IPS-NIHi7 (cell line): ENCODE measurements at regions not wholly inside any gene's neighbourhood (a gene's known extent, or its start where the extent isn't known, plus 50 kb on each side); places are given as distances from the start of the nearest gene placed in this dataset.
"Not testable (repeated sequence)": the region's sequence is repeated elsewhere in the genome, so short reads cannot be mapped to it uniquely, and the experiment has no call there.

ENCODE experiments used
- DNase-seq: peaks from one replicate; pipeline ENCODE4 v3.0.0; 2012; ENCODE audit warnings: mixed read lengths; ENCODE audit errors: extremely low spot score

DNA sequence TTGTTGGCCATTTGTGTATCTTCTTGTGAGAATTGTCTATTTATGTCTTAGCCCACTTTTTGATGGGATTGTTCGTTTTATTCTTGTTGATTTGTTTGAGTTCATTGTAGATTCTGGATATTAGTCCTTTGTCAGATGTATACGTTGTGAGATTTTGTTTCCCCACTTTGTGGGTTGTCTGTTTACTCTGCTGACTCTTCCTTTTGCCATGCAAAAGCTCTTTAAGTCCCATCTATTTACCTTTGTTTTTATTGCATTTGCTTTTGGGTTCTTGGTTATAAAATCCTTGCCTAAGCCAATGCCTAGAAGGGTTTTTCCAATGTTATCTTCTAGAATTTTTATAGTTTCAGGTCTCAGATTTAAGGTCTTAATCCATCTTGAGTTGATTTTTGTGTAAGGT, 193.1 kb upstream of the STAC start:
- not testable (repeated sequence) for DNase-seq

DNA sequence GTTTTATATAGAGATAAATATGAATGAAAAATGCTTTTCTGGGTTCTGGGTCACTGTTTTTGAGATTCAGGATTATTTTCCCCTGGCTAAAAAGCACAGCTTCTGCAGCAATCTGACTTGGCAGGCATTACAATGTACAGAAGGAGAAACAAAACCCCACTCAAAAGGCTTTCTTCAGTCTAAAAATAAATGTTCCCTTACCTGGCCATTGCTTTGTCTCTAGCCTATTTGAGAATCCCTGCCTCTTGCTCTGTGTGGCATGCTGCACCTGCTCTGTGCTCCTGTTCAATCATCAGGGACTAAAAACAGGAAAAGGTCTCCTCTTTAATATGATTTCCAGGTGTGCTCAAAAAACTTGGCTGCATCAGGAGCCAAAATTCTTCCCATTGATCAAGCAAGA, 187.4 kb upstream of the STAC start:
- no peak for DNase-seq

DNA sequence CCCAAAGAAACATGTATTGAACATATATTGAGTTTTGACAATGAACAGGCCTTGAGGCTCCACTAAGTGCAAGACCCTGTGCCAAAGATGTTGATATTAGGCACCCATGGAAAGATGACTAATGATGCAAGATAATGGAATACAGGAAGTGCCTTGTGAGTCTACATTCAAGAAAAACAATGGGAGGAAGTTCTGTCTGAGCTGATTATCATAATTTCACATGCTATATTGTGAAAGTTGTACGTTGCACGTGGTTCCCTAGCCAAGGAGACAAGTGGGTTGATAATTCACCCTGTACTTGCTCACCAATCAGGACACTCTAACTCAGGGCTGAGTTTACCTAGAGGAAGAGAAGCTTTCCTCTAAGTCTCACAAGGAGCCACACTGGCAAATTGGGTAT, 186.9 kb upstream of the STAC start:
- no peak for DNase-seq

DNA sequence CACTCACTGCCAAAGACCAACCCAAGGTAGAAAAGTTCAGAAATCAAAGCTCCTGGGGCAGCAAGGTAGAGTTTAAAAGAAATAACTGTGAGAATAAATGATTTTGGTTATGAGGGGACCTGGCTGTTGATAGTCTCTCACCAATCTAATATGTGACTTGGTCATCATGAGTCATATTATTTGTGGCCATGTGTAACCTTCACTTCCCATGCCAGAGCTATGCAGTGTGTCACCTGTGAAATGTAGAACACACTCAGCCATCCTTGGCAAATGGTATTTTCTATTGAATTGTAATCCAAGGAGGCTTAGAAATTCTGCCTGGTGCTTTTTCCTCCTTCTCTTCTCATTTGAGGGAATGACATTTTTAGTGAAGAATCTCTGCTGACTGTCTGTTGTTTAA, 184.2 kb upstream of the STAC start:
- no peak for DNase-seq

DNA sequence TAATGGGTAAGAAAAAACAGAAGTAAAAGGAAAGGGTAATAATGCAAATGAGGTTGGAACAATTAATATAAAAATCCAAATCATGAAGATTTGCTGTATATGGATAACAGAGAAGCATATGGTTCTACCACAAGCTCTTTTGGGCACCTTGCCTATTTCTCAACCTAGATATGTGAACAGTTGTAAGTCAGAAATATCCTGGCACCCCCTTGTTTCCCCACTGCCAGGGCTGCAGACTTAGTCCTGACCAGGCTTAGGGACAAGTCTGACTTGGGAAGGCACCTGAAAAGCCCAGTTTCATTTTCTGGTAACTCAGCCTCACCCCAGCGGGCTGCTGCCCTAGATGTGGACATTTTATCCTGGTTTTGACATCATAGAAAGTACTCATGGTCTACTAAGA, 183.2 kb upstream of the STAC start:
- DNase-seq = no peak

DNA sequence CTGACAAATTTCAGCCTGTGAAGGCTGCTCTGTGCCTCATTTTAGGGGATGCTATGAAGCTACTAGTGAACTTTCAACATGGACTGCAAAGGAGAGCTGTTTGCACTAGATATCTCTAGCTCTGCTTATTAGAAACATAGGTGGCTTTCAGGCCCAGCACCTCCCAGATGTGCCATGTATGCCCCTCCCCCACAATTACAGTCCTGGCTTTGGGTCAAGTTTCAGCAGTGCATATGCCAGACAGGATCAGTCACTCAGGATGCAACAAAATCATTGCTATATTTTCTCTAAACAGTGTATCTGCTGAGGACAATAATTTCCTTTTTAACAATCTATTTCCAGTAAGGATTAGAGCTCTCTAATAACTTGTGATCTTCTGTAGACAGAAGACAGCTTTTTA, 178.8 kb upstream of the STAC start:
- DNase-seq = peak; percentile 15

DNA sequence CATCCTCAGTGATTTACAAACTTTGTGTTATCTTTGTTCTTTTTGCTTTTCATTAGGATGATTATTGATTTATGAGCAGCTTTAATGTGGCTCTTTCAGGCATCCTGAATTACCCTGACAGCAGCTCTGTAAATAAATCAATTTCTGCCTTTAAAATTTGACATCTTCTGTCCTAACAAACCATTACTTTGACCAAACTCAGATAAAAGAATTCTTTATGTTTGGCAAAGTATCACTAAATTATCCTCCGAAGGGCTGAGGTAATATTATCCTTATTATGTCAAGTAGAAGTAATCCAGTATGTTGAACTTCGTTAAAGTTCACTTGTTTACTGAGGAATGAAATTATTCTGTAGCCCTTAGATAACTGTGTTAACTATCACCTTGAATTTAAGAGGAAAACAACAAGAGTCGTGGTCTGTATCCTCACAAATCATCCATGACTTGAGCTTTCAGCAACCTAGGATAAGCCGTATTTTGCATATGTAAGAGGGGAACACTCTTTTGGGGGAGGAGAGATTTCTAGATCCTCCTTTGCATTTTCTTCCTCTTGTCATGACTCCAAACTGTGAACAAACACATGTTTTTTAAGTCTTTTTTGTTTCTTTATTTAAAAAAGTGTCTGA, 173.2 kb upstream of the STAC start:
- DNase-seq = no peak

DNA sequence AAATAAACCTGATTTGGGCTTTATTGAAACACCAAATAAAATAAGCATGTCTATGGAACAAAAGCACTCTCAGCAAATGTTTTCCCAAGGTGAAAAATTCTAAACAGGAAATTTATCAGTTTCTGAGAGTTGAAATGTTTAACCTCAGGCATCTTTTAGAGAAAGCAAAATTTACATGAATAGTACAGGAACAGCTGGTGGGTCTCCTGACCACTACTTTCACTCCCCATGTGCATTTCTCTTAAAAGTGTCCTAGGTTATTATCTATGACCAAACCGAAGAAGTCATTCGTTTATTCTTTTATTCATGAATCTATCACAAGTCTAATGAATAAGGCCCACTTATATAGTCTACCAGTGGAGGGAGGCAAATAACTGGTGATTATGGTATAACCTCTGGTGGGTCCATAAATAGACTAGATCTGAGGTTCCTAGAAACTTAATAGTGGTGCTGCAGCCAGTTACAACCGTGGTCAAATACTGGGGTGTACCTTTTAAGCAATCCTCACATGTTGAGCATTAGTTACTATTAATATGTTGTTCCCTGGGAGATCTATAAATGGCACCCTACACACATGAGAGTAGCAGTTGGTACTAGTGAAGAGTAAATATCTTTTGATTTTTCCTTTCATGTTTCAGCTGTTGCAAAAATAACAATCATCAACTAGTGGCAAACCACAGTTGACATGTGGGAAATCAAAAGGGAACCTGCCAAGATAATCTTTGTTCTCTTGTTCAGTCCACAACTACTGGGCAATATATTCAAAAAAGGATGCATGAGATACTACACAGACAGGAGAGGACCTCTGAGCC, 169.3 kb upstream of the STAC start:
- no peak for DNase-seq

DNA sequence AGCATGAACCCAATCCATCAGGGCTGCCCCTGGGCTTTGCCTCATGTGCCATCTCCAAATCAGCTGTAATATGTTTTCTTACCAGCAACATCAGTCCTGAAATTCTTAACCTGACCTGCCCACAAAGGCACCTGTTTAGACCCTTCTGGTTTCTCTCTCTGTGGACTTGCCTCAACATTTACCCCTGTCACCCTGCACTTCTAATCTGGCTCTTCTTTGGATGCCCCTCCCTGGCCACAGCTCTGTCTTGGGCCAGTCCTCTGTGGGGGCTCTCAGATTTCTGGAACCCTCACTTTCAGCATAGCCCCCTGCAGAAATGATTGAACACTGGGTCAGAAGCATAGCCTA, 168.7 kb upstream of the STAC start:
- DNase-seq = no peak

DNA sequence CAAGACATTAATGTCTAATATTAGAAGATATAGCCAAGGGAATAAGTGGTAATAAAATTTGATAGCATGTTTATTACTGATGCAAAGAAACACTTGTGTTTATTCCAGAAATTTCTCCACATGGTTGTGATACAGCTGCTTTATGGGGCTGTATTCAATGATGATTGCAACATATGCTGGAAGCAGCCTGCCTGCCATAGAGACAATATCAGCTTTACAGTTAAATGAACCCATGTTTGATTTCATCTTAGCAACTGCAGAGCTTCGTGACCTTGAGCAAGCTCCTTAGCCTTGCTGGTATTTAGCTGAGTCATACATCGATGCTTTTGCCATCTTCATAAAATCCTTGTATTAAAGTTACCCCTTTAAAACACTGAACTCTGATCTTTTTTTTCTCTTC, 168.1 kb upstream of the STAC start:
- no peak for DNase-seq

DNA sequence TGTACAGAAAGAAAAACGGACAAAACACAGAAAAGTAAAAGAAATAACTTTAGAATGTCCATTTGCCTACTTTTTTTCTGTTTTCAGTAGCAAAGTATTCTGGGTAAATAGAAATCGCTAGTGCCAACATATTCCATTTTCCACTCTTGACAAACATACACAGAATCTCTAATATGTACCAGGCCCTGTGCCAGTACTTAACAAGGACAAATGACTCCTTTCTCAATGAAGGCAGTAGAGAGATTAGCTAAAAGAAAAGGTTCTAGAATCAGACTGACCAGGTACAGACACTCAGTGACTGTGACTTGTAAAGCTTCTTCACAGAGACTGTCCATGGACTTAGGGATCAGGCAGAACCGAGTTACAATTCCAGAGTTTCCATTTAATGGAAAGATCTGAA, 165.8 kb upstream of the STAC start:
- DNase-seq = no peak

DNA sequence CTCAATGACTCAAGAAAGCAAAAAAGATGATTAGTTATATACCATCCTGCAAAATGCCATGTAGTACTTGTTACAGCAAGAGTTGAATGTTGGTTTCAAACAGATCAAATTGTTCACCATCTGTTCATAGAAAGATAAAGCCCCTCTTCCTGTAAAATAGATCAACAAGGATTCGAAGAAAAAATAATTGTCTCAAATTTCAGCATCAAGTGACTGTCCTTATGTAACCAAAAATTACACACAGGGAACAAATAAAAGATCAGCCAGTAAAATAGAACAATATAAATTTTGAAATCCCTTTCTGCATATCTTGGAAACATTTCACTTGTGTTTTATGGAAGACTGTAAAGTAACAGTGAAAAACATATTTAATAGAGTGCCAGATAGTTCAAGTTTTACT, 165.1 kb upstream of the STAC start:
- no peak for DNase-seq

DNA sequence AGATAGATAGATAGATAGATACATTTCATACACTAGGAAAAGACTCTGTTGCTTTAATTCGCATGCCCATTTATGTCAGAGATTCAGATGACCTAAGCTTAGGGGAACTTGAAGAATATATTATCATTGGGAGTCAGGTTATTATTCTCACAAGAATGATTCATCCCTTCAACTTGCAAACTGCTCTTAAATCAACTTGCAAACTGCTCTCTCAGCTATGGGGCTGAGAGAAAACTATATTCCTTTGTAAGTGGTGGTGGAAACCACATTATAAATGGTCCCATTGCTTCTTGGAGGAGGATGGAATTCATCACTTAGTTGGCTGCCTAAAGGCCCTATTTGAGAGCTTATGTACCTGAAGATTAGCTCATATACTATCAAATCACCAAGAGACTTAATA, 160.9 kb upstream of the STAC start:
- DNase-seq = no peak

DNA sequence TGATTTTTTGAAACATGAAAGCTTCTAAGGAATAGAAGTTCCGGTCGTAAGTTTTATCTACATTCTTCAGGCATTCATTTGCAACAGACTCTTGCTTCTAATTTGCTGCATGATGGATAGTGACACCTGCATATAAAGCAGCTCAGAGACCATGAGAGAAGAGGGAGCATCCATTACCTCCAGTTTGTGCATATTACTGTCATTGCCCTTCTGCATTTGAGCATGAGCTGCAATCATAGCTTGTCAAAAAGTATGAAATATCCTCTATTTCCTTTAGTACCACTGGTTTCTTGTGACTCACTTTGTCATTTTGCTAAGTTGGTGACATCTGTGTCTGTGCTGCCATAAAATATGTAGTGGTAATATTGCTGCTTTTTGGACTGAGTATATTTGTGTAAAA, 160.1 kb upstream of the STAC start:
- DNase-seq = no peak

DNA sequence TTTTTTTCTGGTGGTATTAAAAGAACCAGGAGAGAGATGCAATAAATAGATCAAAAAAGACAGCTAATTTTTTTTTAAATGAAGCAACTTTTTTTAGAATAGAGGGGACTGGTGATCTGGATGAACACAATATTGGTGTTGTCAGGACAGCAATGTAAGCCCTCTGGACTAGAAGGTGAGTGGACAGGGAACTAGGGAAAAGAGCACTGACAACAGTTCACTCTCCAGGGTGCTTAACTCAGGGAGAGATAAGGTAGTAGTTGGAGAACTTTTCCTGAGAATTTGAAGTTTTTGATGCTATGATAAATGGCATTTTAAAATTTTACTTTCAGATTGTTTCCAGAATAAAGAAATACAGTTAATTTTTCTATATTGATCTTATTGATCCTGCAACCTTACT, 158.3 kb upstream of the STAC start:
- DNase-seq = no peak

DNA sequence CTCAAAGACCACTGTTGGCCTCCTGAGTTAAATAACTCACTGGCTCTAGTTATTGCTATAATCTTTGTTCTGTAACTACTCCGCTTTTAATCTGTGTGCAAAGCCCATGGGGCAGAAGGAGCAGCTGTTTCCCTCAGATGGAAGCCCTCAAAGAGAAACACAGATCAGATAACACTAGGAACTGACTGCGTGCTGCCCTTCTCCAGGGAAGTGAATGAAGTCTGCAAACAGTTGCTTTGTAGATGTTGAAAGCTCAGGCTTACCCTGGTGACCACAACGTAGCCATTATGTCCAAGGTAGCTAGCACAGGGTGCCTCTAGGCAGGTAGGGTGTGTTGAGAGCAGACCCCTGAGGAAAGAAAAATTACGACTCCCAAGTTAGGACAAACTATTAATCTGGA, 152.3 kb upstream of the STAC start:
- DNase-seq = no peak

DNA sequence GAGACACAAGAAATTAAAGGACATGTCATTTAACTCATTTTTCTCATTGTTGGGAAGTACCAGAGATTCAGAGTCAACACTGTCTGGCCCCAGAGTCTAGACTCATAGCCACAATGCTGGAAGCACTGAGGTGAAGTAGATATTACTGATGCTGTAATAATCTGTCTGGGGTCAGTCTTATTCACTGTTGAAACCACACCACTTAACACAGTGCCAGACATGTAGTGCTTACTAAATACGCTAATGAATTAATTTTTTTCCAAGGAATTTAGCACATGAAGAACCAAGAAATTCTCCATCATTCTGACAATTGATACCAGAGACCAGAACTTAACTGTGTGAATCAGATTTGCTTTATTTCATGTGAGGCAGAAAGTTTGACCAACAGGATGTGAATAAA, 150.8 kb upstream of the STAC start:
- DNase-seq = no peak

DNA sequence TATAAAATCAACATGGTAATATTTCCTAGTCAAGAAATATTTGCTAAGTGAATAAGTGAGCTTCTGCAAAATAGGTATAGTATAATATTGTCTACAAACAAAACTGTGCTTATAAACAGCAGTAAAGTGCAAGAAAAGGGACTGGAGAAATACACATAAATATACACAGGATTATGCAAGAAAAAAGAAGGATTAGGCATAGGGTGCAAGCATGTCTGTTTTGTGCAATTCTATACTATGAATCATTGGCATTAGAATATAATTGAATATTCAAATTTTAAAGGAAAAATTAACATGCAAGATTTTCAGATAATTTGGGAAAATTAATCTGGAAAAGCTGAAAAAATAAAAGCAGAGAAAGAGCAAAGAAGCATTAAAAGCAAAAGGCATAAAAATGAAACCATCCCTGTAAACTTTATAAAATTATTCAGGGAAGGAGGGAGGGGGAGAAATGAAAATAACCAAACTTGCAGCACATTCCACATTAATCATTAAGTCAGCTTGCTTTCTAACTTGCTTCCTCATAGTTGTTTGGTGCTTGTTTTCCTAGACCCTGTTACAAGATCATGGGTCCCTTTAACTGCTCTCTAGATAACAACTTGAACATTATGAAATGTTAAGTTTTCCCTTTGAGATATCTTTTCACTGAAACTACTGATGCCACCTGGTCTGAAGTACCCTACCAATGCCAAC, 147.4 kb upstream of the STAC start:
- no peak for DNase-seq

DNA sequence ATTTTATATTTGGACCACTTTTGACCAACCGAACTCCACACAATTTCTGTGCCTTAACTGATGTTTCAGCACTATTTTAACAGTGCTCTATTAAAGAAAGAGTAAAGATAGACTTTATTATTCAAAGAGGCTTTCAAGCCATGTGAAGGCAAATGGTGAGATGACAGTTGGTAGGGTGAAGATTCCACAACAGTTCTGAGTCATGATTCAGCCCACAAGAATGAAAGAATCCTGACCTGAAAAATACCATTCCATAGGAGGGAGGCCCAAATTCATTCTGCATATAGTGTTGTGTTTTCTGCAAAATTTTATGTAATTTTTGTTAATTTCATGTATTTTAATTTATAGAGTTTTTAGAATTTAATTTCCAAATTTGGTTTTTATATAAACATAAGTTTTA, 135.6 kb upstream of the STAC start:
- no peak for DNase-seq

DNA sequence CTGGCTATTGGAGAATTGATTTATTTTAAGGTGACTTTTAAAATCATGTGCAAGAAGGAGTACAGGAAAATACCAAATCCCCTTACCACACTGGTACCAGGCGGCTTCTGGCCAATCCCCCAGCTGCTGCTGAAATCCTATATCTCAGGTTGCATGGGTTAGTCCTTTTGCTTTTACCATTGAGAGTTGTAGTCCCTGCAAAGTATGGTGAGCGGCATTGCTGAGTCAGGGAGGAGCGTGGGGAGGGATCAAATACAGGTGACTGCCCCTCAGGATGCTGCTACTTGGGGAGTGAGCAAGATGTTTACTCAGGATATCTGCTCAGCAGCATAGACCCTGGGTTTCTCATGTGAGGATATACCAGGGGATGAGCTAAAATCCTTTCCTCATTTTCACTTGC, 131.9 kb upstream of the STAC start:
- DNase-seq = peak; percentile 22

DNA sequence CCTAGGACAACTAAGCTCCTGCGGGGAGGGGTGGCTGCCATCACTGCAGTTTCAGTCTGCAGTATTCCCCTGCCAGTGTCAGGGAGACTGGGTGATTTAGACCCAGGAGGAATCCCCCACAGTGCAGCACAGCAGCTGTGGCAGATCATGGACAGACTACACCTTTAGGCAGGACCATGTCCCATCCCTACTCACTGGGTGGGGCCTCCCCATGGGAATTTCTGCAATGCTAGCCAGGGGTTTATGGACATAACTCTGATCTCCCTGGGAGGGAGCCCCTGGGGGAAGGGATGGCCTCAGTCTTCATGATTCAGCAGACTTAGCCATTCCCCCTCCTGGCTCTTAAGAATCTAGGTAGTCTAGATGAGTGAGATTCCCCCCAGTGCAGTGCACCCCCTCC, 130.1 kb upstream of the STAC start:
- no peak for DNase-seq

DNA sequence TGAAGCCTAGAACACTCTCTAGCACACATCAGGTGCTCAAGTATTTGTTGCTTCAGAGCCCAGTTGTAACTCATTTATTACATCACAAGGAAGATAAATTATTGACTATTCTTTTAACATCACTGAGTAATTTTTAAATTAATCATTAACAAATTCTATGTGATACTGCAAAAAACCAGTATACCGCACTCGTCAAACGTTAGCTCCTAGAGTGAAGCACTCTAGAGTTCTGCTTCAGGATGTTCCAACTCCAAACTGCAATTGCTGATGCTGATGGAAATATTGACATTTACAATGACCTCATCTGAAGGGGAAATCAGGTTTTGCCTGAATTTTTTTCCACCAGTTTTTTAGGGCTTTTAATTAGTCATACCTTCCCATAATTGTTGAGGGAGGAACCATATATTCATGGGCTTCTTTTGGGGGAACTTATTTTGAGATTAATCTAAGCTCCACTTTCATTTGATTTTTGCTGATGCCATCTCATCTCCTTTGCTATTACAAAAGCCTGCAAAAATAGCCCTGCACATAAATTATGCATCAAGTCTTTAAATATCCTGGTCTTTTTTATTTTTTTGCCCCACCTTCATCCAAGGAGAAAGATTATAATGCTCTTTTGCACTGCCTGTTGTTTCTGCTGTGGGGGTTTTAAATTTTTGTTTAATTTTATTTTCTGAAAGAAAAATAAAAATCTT, 123.0 kb upstream of the STAC start:
- DNase-seq = no peak

DNA sequence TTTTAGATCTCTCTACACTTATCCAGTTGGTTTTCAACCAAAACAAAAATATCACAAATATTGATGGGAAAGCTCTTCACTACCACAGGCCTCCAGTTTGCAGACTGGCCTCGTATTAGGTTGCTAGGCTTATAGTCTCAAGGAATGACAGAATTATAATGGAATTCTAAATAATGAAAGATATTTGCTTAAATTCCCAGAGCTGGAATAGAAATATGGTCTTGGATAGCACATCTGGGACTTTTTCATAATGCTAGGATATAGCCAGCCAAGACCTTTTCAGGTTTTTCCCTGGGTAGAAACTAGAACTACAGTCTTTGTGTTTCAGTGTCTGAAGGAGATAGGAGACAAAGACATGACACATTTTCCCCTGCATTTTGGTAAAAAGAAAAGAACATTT, 121.9 kb upstream of the STAC start:
- no peak for DNase-seq
